Osteocyte (in vitro differentiated cells): ENCODE measurements at regions not wholly inside any gene's neighbourhood (a gene's known extent, or its start where the extent isn't known, plus 50 kb on each side); places are given as distances from the start of the nearest gene placed in this dataset.

Experiments used
- DNase-seq: peaks from one replicate; pipeline ENCODE4 v3.0.0; 2021; ENCODE audit warnings: mixed read lengths; ENCODE audit not compliant: unreplicated experiment; ENCODE audit errors: extremely low spot score
- H3K27ac Mint-ChIP-seq: one replicate; pipeline ENCODE4 v1.8.0; 2021; ENCODE audit warnings: mild to moderate bottlenecking, mixed read lengths; ENCODE audit not compliant: unreplicated experiment
- H3K27me3 Mint-ChIP-seq: one replicate; pipeline ENCODE4 v1.8.0; 2021; ENCODE audit warnings: mixed read lengths; ENCODE audit not compliant: unreplicated experiment
- H3K36me3 Mint-ChIP-seq: one replicate; pipeline ENCODE4 v1.8.0; 2021; ENCODE audit warnings: mixed read lengths; ENCODE audit not compliant: unreplicated experiment
- H3K4me1 Mint-ChIP-seq: one replicate; pipeline ENCODE4 v1.8.0; 2021; ENCODE audit warnings: mixed read lengths; ENCODE audit not compliant: unreplicated experiment
- H3K4me3 Mint-ChIP-seq: one replicate; pipeline ENCODE4 v1.8.0; 2021; ENCODE audit warnings: mild to moderate bottlenecking, moderate library complexity, mixed read lengths; ENCODE audit not compliant: unreplicated experiment
- H3K9me3 Mint-ChIP-seq: one replicate; pipeline ENCODE4 v1.8.0; 2021; ENCODE audit warnings: mixed read lengths; ENCODE audit not compliant: unreplicated experiment
- CTCF ChIP-seq: fragments of 200-600 bp; sonication (generic); IDR thresholded peaks from 2 replicates; pipeline ENCODE4 v1.5.0; 2021; ENCODE audit warnings: antibody characterized with exemption, mild to moderate bottlenecking, moderate library complexity

- Mint-ChIP-seq H3K9me3 (peaks cover 4% of the 10 kb centered on the region), H3K36me3 (no peaks in the 10 kb centered on the region), H3K4me1 (peaks cover 31% of the 10 kb centered on the region), H3K27me3 (no peaks in the 10 kb centered on the region), H3K27ac (no peak overlapping the region), H3K4me3 (no peak overlapping the region)
- no peak for DNase-seq
- no peak for TF ChIP-seq CTCF
Measured at GRCh38 chr20:40284611-40285010, 404.4 kb downstream of the MAFB start.

- Mint-ChIP-seq H3K36me3 (no peaks in the 10 kb centered on the region), H3K4me1 (peaks cover 41% of the 10 kb centered on the region), H3K4me3 (no peak overlapping the region), H3K27ac (no peak overlapping the region), H3K9me3 (peaks cover 4% of the 10 kb centered on the region), H3K27me3 (no peaks in the 10 kb centered on the region)
- DNase-seq = no peak
- no peak for TF ChIP-seq CTCF
Measured at GRCh38 chr20:40283689-40284088, 405.3 kb downstream of the MAFB start.

GRCh38 chr20:40282941-40283340 is 406.1 kb downstream of the MAFB start:
- Mint-ChIP-seq H3K4me3 (no peak overlapping the region), H3K9me3 (peaks cover 4% of the 10 kb centered on the region), H3K27ac (no peak overlapping the region), H3K4me1 (peaks cover 48% of the 10 kb centered on the region), H3K27me3 (no peaks in the 10 kb centered on the region), H3K36me3 (no peaks in the 10 kb centered on the region)
- TF ChIP-seq CTCF = no peak
- no peak for DNase-seq

- Mint-ChIP-seq H3K27ac (no peak overlapping the region), H3K4me3 (no peak overlapping the region), H3K4me1 (peaks cover 51% of the 10 kb centered on the region), H3K9me3 (peaks cover 4% of the 10 kb centered on the region), H3K27me3 (no peaks in the 10 kb centered on the region), H3K36me3 (no peaks in the 10 kb centered on the region)
- no peak for TF ChIP-seq CTCF
- no peak for DNase-seq
Measured at GRCh38 chr20:40282541-40282940, 406.5 kb downstream of the MAFB start.

GRCh38 chr20:40280616-40281015 is 408.4 kb downstream of the MAFB start:
- DNase-seq = no peak
- Mint-ChIP-seq H3K4me1 (peaks cover 46% of the 10 kb centered on the region), H3K9me3 (peaks cover 4% of the 10 kb centered on the region), H3K36me3 (no peaks in the 10 kb centered on the region), H3K27ac (peak overlapping the region; percentile 32), H3K4me3 (no peak overlapping the region), H3K27me3 (no peaks in the 10 kb centered on the region)
- no peak for TF ChIP-seq CTCF
